ENCODE measurements at regions not wholly inside any gene's neighbourhood (a gene's known extent, or its start where the extent isn't known, plus 50 kb on each side); places are given as distances from the start of the nearest gene placed in this dataset.

DNA sequence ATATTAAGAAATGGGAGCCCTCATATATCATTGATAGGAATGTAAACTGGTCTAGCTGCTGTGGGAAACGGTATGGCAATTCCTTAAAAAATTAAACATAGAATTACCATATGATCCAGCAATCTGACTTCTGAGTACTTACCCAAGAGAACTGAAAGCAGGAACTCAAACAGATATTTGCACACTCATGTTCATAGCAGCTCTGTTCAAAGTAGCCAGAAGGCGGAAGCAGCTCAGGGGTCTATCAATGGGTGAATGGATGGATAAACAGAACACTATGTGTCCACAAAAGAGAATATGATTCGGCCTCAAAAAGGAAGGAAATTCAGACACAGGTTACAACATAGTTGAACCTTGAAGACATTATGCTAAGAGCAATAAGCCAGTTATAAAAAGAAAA, 135.7 kb upstream of the NDUFV2 start:
- TF ChIP-seq, protein P1, sequence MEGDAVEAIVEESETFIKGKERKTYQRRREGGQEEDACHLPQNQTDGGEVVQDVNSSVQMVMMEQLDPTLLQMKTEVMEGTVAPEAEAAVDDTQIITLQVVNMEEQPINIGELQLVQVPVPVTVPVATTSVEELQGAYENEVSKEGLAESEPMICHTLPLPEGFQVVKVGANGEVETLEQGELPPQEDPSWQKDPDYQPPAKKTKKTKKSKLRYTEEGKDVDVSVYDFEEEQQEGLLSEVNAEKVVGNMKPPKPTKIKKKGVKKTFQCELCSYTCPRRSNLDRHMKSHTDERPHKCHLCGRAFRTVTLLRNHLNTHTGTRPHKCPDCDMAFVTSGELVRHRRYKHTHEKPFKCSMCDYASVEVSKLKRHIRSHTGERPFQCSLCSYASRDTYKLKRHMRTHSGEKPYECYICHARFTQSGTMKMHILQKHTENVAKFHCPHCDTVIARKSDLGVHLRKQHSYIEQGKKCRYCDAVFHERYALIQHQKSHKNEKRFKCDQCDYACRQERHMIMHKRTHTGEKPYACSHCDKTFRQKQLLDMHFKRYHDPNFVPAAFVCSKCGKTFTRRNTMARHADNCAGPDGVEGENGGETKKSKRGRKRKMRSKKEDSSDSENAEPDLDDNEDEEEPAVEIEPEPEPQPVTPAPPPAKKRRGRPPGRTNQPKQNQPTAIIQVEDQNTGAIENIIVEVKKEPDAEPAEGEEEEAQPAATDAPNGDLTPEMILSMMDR (IDR thresholded peaks at IDR 0.05), result no peak
- TF ChIP-seq POLR2AphosphoS5 (IDR thresholded peaks at IDR 0.05), result no peak
- no peak for TF ChIP-seq POLR2A (IDR thresholded peaks at IDR 0.05)

Measured in prostate gland (tissue), 2 donors.